ENCODE measurements at regions not wholly inside any gene's neighbourhood (a gene's known extent, or its start where the extent isn't known, plus 50 kb on each side); places are given as distances from the start of the nearest gene placed in this dataset.

DNA sequence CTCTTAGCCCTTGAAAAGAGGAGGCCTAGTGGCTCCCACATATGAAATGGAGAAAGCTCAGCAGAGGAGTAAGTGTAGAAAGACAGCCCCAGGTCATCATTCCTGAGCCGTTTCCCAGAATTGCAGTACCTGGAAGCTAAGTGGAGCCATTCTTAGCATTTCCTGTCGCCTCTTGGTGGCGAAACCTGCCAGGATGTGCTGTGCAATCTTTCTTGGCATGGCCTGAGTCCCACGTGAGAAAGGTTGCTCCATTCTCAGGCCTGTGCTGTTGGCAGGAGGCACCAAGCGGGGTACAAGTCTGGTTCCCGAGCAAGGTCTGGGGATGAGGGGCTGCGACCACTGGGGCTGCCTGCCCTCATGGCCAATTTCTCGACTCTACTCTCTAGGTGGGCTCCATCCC is 207.2 kb upstream of the TPM1 start:
- TF ChIP-seq, protein P1, sequence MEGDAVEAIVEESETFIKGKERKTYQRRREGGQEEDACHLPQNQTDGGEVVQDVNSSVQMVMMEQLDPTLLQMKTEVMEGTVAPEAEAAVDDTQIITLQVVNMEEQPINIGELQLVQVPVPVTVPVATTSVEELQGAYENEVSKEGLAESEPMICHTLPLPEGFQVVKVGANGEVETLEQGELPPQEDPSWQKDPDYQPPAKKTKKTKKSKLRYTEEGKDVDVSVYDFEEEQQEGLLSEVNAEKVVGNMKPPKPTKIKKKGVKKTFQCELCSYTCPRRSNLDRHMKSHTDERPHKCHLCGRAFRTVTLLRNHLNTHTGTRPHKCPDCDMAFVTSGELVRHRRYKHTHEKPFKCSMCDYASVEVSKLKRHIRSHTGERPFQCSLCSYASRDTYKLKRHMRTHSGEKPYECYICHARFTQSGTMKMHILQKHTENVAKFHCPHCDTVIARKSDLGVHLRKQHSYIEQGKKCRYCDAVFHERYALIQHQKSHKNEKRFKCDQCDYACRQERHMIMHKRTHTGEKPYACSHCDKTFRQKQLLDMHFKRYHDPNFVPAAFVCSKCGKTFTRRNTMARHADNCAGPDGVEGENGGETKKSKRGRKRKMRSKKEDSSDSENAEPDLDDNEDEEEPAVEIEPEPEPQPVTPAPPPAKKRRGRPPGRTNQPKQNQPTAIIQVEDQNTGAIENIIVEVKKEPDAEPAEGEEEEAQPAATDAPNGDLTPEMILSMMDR (conservative IDR thresholded peaks at IDR 0.05), result no peak
- no peak for TF ChIP-seq ZFX (IDR thresholded peaks at IDR 0.05)
- no peak overlapping the region for H3K27ac ChIP-seq

DNA sequence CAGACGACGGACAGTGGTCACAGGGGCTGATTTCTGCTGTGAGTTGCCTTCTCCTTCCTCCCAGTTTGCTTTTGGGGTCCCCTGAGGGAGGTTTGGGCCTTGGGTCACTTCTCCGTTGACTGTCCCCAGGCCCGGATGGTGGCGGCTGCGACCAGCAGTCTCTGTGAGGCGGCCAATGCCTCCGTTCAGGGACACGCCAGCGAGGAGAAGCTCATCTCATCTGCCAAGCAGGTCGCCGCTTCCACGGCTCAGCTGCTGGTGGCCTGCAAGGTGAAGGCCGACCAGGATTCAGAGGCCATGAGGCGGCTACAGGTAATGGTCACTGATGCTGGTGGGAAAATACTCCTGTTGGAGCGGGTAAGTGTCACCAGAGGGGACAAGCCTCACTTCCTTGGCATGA is 206.8 kb upstream of the TPM1 start:
- no peak overlapping the region for H3K27ac ChIP-seq
- TF ChIP-seq, protein P1 (conservative IDR thresholded peaks at IDR 0.05), result no peak
- no peak for TF ChIP-seq ZFX (IDR thresholded peaks at IDR 0.05)

DNA sequence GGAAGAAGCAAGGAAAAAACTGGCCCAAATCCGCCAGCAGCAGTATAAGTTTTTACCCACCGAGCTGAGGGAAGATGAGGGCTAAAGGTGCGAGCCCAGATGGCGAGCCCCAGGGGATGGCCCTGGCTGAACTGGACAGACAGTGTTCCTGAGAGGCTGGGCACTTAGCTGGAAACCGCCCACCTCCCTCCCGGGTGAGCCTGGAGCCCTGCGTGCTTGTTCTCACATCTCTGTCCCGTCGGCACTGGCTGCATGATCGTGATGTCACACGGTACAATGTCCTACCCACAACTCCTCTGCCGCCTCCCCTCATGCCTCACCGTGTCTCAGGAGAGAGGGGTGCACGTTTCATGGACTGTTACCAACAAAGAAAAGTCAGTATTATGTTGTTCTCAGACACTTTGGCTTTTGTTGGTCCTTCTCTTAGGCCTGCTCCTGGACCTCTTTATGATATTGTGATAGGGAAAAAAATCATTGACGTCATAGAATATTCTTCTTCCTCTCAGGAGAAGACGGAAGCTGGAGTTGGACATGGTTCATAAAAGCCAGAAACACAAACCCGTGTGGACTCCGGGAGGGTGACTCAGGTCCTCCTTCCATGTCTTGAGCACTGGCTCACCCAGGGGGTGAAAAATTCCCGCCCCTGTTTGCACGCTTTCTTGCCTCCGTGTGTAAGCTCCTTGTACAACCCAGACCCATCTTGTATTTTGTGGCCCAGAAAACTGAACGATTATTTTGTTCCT is 201.8 kb upstream of the TPM1 start:
- no peak overlapping the region for H3K27ac ChIP-seq
- TF ChIP-seq ZFX (IDR thresholded peaks at IDR 0.05), result no peak
- TF ChIP-seq, protein P1 (conservative IDR thresholded peaks at IDR 0.05), result no peak

DNA sequence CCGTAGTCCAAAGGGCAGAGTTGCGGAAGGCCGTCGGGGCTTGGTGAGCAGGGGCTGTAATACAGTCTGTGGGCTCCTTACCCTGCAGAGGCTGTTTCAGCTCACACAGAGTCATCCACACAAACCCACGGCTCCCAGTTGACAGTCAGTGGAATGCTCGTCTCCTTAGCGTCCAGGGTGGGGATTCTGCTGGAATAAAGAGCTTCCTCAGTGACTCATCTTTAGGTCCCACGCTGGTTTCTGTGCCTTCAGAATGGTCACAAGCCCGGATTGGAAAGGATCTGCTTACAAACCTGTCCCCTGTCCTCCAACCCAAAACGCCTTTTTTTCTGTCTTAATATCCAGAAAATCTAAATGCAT is 201.3 kb upstream of the TPM1 start:
- H3K27ac ChIP-seq, result no peak overlapping the region
- TF ChIP-seq, protein P1 (conservative IDR thresholded peaks at IDR 0.05), result no peak
- TF ChIP-seq ZFX (IDR thresholded peaks at IDR 0.05), result no peak

GRCh38 chr15:62841891-62842559 is 200.5 kb upstream of the TPM1 start:
- TF ChIP-seq, protein P1 (conservative IDR thresholded peaks at IDR 0.05), result no peak
- no peak for TF ChIP-seq ZFX (IDR thresholded peaks at IDR 0.05)
- H3K27ac ChIP-seq, result no peak overlapping the region

DNA sequence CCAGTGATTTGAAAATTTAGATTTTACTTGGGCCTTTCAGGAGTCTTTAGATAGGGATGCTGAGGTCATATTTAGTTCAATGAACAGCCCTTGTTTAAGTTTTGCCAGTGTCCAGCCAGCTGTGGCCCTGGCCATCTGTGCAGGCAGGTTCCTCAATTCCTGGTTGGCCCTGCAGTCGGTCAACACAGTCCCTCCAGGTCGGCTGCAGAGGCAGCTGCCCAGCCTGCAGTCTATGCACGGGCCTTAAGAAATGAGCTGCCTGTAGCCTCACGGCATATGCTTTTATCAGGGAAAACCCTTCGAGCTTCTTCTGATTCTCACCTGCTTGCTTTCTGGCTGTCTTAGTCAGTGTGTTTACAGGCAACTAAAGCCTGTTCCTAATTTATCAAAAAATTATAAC is 199.2 kb upstream of the TPM1 start:
- TF ChIP-seq ZFX (IDR thresholded peaks at IDR 0.05), result no peak
- TF ChIP-seq, protein P1 (conservative IDR thresholded peaks at IDR 0.05), result no peak
- no peak overlapping the region for H3K27ac ChIP-seq

DNA sequence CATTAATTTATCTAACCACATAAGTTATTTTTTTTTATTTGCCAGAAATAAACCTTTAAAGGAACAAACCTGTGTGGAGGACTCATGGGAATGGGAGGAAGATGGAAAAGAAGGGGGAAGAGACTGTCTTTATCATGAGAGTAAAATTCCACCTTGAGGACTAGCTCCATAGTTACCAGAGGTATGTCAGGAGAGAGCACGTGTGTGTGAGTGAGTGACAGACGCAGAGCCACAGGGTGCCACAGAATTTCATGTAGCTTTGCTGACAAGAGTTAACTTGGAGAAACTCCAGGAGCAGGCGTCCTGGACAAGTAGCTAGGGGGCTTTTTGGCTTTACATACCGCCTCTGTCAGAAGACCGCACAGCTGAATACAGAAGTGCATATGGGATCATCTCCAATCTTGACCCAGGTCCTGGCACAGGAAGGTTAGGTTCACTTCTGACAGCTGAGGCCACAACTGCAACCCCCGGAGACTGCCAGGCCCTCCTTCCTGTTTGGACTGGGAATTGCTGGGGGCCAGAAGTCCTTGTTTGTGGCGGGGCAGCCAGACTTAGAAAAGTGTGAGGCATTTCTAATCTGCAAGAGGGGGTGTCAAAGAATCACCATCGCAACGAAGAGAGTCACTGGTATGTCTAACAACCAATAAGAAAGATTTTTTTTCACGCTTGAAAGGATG is 197.8 kb upstream of the TPM1 start:
- H3K27ac ChIP-seq, result no peak overlapping the region
- no peak for TF ChIP-seq ZFX (IDR thresholded peaks at IDR 0.05)
- TF ChIP-seq, protein P1 (conservative IDR thresholded peaks at IDR 0.05), result no peak
